ENCODE measurements at regions not wholly inside any gene's neighbourhood (a gene's known extent, or its start where the extent isn't known, plus 50 kb on each side); places are given as distances from the start of the nearest gene placed in this dataset.

- no peak for TF ChIP-seq OSR1 (CRISPR knock-in tag; IDR thresholded peaks at IDR 0.05)
- TF ChIP-seq BACH2 (CRISPR knock-in tag; IDR thresholded peaks at IDR 0.05; ENCODE audit: borderline replicate concordance): no peak
- no peak for TF ChIP-seq POU6F1 (CRISPR knock-in tag; IDR thresholded peaks at IDR 0.05; ENCODE audit: borderline replicate concordance, low read depth)
- TF ChIP-seq CSDC2 (CRISPR knock-in tag; IDR thresholded peaks at IDR 0.05): no peak
- no peak for TF ChIP-seq SNAI2 (CRISPR knock-in tag; IDR thresholded peaks at IDR 0.05)
- TF ChIP-seq PATZ1 (CRISPR knock-in tag; IDR thresholded peaks at IDR 0.05; ENCODE audit: borderline replicate concordance): no peak
- TF ChIP-seq TCF4 (CRISPR knock-in tag; IDR thresholded peaks at IDR 0.05; ENCODE audit: borderline replicate concordance): no peak
- no peak for TF ChIP-seq ISL1 (CRISPR knock-in tag; IDR thresholded peaks at IDR 0.05)
- TF ChIP-seq ARNTL (CRISPR knock-in tag; IDR thresholded peaks at IDR 0.05; ENCODE audit: borderline replicate concordance, low read depth): no peak
- no peak for TF ChIP-seq PPARA (CRISPR knock-in tag; IDR thresholded peaks at IDR 0.05; ENCODE audit: borderline replicate concordance)
- no peak for TF ChIP-seq ZFP3 (CRISPR knock-in tag; IDR thresholded peaks at IDR 0.05)
Measured at GRCh38 chr14:105887692-105888091, 361.3 kb downstream of the TMEM121 start.
